K562 (cell line): ENCODE measurements at regions not wholly inside any gene's neighbourhood (a gene's known extent, or its start where the extent isn't known, plus 50 kb on each side); places are given as distances from the start of the nearest gene placed in this dataset.

Experiments used
- ATAC-seq: fragments of 200-7000 bp; cut with Tn5 transposase; 3 replicates; pipeline ENCODE4 v1.9.1; 2020; ENCODE audit warnings: moderate library complexity
- BruUV-seq: library from RNA; stranded (reverse); fragments of 400-500 nt; replicated peaks from 2 replicates; lab custom pipeline; 2021; lab: Mats Ljungman, UMichigan
- CTCF ChIA-PET: fragments of 300-600 bp; formaldehyde crosslinking; extraction: SDS; loops from one replicate; lab custom pipeline; 2021; ENCODE audit warnings: low intra/inter-chr PET ratio; lab: Yijun Ruan, JAX
- POLR2A ChIA-PET: fragments of 300-600, 350-650 bp; sonication (Branson Sonifier 250); formaldehyde crosslinking; extraction: SDS; loops from one replicate; lab custom pipeline; 2021; ENCODE audit warnings: antibody characterized with exemption, inconsistent platforms; lab: Yijun Ruan, JAX
- DNase-seq, 4 experiments: peaks; one replicate each; pipeline versions ENCODE4 v3.0.0 to v3.0.0-alpha.2; 2011 to 2018; ENCODE audit warnings: low spot score in 3 of 4, mixed read lengths in 3 of 4; ENCODE audit errors: extremely low read depth in 1 of 4
- FAIRE-seq: peaks from 2 replicates; lab custom pipeline; 2011; peaks lifted over from hg19 to GRCh38; lab: Jason Lieb, UNC
- H2AFZ ChIP-seq: 2 replicates; pipeline ENCODE4 v1.6.0; 2011; ENCODE audit warnings: low read depth, low read length, control low read depth, inconsistent platforms
- H3K27ac ChIP-seq: fragments of 200-600 bp; 3 replicates; pipeline ENCODE4 v1.8.0; 2011; ENCODE audit warnings: low read depth, mild to moderate bottlenecking, control low read depth, inconsistent platforms, low read length, moderate library complexity, mixed read lengths; ENCODE audit errors: extremely low read depth
- H3K27me3 ChIP-seq, 2 experiments: fragments of 300-600 bp in 1 of 2; 2 replicates in 1 of 2; 3 replicates in 1 of 2; pipeline versions ENCODE4 v1.6.0 to v1.8.0; 2011; ENCODE audit warnings: inconsistent platforms in 2 of 2, low read length in 2 of 2, mild to moderate bottlenecking in 1 of 2, mixed read lengths in 1 of 2, moderate library complexity in 1 of 2; ENCODE audit not compliant: control insufficient read depth in 2 of 2, insufficient read depth in 2 of 2
- H3K36me3 ChIP-seq: fragments of 300-600 bp; 3 replicates; pipeline ENCODE4 v1.8.0; 2011; ENCODE audit warnings: mild to moderate bottlenecking, low read length, inconsistent platforms; ENCODE audit not compliant: control insufficient read depth, insufficient read depth
- H3K4me1 ChIP-seq, 2 experiments: fragments of 200-600 bp in 1 of 2; replicated peaks in 1 of 2; 2 replicates in 1 of 2; 3 replicates in 1 of 2; pipeline versions ENCODE4 v1.5.1 to v1.8.0; 2011; ENCODE audit warnings: inconsistent platforms in 2 of 2, low read length in 2 of 2, mild to moderate bottlenecking in 1 of 2, mixed read lengths in 1 of 2, moderate library complexity in 1 of 2; ENCODE audit not compliant: control insufficient read depth in 2 of 2, insufficient read depth in 2 of 2
- H3K4me2 ChIP-seq: 2 replicates; pipeline ENCODE4 v1.6.1; 2011; ENCODE audit warnings: low read length, control low read depth, inconsistent platforms, mixed read lengths; ENCODE audit not compliant: insufficient read depth
- H3K4me3 ChIP-seq: fragments of 200-600 bp; sonication (generic), shearing (Covaris generic); 2 replicates; pipeline ENCODE4 v1.5.1; 2016; ENCODE audit warnings: control low read depth, inconsistent platforms
- H3K79me2 ChIP-seq: fragments of 200-600 bp; 3 replicates; pipeline ENCODE4 v1.8.0; 2011; ENCODE audit warnings: low read length, inconsistent platforms; ENCODE audit not compliant: control insufficient read depth, insufficient read depth
- H3K9ac ChIP-seq, 2 experiments: 2 replicates each; pipeline versions ENCODE4 v1.6.0 to v1.6.1; 2011; ENCODE audit warnings: low read depth in 2 of 2, low read length in 2 of 2, control low read depth in 1 of 2, inconsistent platforms in 1 of 2, mild to moderate bottlenecking in 1 of 2, mixed read lengths in 1 of 2; ENCODE audit not compliant: insufficient read depth in 1 of 2
- H3K9me1 ChIP-seq: one replicate; pipeline ENCODE4 v1.6.0; 2011; ENCODE audit warnings: inconsistent platforms, mild to moderate bottlenecking, low read length, moderate library complexity; ENCODE audit not compliant: control insufficient read depth, insufficient read depth
- H3K9me3 ChIP-seq: replicated peaks from 2 replicates; pipeline ENCODE4 v1.5.1; 2011; ENCODE audit warnings: low read depth, low read length, inconsistent platforms; ENCODE audit not compliant: control insufficient read depth, insufficient read depth
- H4K20me1 ChIP-seq: replicated peaks from 2 replicates; pipeline ENCODE4 v1.6.1; 2011; ENCODE audit warnings: low read length, inconsistent platforms, mixed read lengths; ENCODE audit not compliant: control insufficient read depth, insufficient read depth
- AFF1 ChIP-seq, 2 experiments: fragments of 450-650 bp; IDR thresholded peaks; 2 replicates each; pipeline ENCODE4 v1.6.1; 2018; ENCODE audit warnings: mild to moderate bottlenecking in 2 of 2, low read depth in 1 of 2; ENCODE audit not compliant: partially characterized antibody in 2 of 2
- CAMTA2 ChIP-seq: fragments of 250-450 bp; sonication (Bioruptor Pico); conservative IDR thresholded peaks from 2 replicates; pipeline ENCODE4 v1.5.1; 2022
- CREB1 ChIP-seq, 2 experiments: sonication (generic) in 1 of 2; formaldehyde crosslinking in 1 of 2; IDR thresholded peaks; 2 replicates each; pipeline versions ENCODE4 v1.6.1 to v1.8.0; 2012 to 2022; ENCODE audit warnings: inconsistent platforms in 1 of 2, mild to moderate bottlenecking in 1 of 2, missing genetic modification reagents in 1 of 2, moderate library complexity in 1 of 2
- KDM2B ChIP-seq: fragments of 250-450 bp; sonication (Bioruptor Pico); IDR thresholded peaks from 2 replicates; pipeline ENCODE4 v1.8.0; 2021; ENCODE audit warnings: mild to moderate bottlenecking, moderate library complexity
- KHSRP ChIP-seq: fragments of 450-650 bp; IDR thresholded peaks from 2 replicates; pipeline ENCODE4 v1.6.1; 2017
- MAFF ChIP-seq: IDR thresholded peaks from 2 replicates; pipeline ENCODE4 v1.6.1; 2012; ENCODE audit warnings: low read length, improper control_type of control experiment
- MAX ChIP-seq: sonication (generic); formaldehyde crosslinking; IDR thresholded peaks from 2 replicates; pipeline ENCODE4 v1.9.0; 2022; ENCODE audit warnings: mild to moderate bottlenecking, missing genetic modification reagents
- MLX ChIP-seq, 2 experiments: fragments of 450-650 bp in 1 of 2; sonication (generic) in 1 of 2; formaldehyde crosslinking; conservative IDR thresholded peaks; 2 replicates each; pipeline versions ENCODE4 v1.4.0 to v1.8.1; 2020 to 2022; ENCODE audit warnings: mild to moderate bottlenecking in 1 of 2, missing genetic modification reagents in 1 of 2
- NEUROD1 ChIP-seq: fragments of 150-350 bp; IDR thresholded peaks from 2 replicates; pipeline ENCODE4 v1.6.1; 2014; ENCODE audit warnings: borderline replicate concordance, low read length, low read depth; ENCODE audit not compliant: partially characterized antibody
- RB1 ChIP-seq: fragments of 450-650 bp; IDR thresholded peaks from 2 replicates; pipeline ENCODE4 v1.6.1; 2017; ENCODE audit warnings: low read depth, mild to moderate bottlenecking
- SETDB1 ChIP-seq: IDR thresholded peaks from one replicate; pipeline ENCODE4 v1.6.1; 2012; ENCODE audit warnings: low read length, control low read depth, inconsistent platforms
- SRSF1 ChIP-seq: fragments of 200-400 bp; formaldehyde crosslinking; IDR thresholded peaks from 2 replicates; pipeline ENCODE4 v1.6.1; 2017; ENCODE audit warnings: mild to moderate bottlenecking, low read depth, low read length, moderate library complexity
- SUPT5H ChIP-seq: fragments of 450-650 bp; IDR thresholded peaks from 2 replicates; pipeline ENCODE4 v1.6.1; 2016
- TAF9B ChIP-seq: fragments of 450-650 bp; IDR thresholded peaks from 2 replicates; pipeline ENCODE4 v1.6.1; 2018; ENCODE audit warnings: mild to moderate bottlenecking; ENCODE audit not compliant: partially characterized antibody
- TFAP4 ChIP-seq: sonication (generic); formaldehyde crosslinking; IDR thresholded peaks from 2 replicates; pipeline ENCODE4 v1.8.0; 2022; ENCODE audit warnings: missing genetic modification reagents, mild to moderate bottlenecking, moderate library complexity, borderline replicate concordance
- ZNF23 ChIP-seq: fragments of 250-450 bp; sonication (Bioruptor Pico); IDR thresholded peaks from 2 replicates; pipeline ENCODE4 v1.4.0; 2020; ENCODE audit warnings: mild to moderate bottlenecking
- ZNF699 ChIP-seq: fragments of 250-450 bp; sonication (Bioruptor Pico); IDR thresholded peaks from 2 replicates; pipeline ENCODE4 v1.8.0; 2021; ENCODE audit warnings: mild to moderate bottlenecking, moderate library complexity; ENCODE audit not compliant: insufficient replicate concordance
- WGBS: fragments of 100-300 bp; shearing (Covaris generic); methylation state at CpG from one replicate; pipeline ENCODE4 v1.1.6; 2016; ENCODE audit warnings: low coverage, mixed read lengths; ENCODE audit not compliant: insufficient coverage; ENCODE audit errors: missing lambda C conversion rate; 5-methylcytosine and 5-hydroxymethylcytosine counted together
- in situ Hi-C: fragments of 300-500 bp; cut with MboI; formaldehyde crosslinking; loops from 4 replicates; pipeline ENCODE4 v1.15.0; 2018; ENCODE audit warnings: inconsistent platforms, mixed read lengths
- intact Hi-C: fragments of 100-400 bp; cut with micrococcal nuclease; formaldehyde crosslinking; loops from 2 replicates; pipeline ENCODE4 v1.14.2; 2022

GRCh38 chr2:193808877-193809276 lies 1614.1 kb upstream of the TMEFF2 start (continued):
- TF ChIP-seq RB1: no peak
- no peak for TF ChIP-seq ZNF23
- no peak for TF ChIP-seq CAMTA2 (CRISPR knock-in tag)
- TF ChIP-seq SETDB1: no peak

GRCh38 chr2:193806088-193806774 lies 1611.5 kb upstream of the TMEFF2 start:
- H3K79me2 ChIP-seq: no peaks in the 10 kb centered on the region
- CTCF ChIA-PET: no interaction called here
- ATAC-seq (no peak), FAIRE-seq (no peak), DNase-seq (no peak)
- H4K20me1 ChIP-seq: no peaks in the 10 kb centered on the region
- no peaks in the 10 kb centered on the region for H3K36me3 ChIP-seq
- no peak overlapping the region for H3K9ac ChIP-seq
- POLR2A ChIA-PET: no interaction called here
- intact Hi-C loops: no loop called here
- H3K9me1 ChIP-seq: no peaks in the 10 kb centered on the region
- no peak overlapping the region for H3K27ac ChIP-seq
- H3K4me1 ChIP-seq: no peaks in the 10 kb centered on the region
- H3K9me3 ChIP-seq: no peaks in the 10 kb centered on the region
- no peak overlapping the region for H2AFZ ChIP-seq
- H3K27me3 ChIP-seq: no peaks in the 10 kb centered on the region
- BruUV-seq: no TSS peak
- no peak overlapping the region for H3K4me3 ChIP-seq
- in situ Hi-C loops: no loop called here
- no peak overlapping the region for H3K4me2 ChIP-seq
- WGBS: 4% methylated on average over 4 of the region's 6 CpGs
- TF ChIP-seq MLX (CRISPR knock-in tag; conservative IDR thresholded peaks at IDR 0.05): no peak
- TF ChIP-seq KDM2B: no peak
- TF ChIP-seq NEUROD1: no peak
- no peak for TF ChIP-seq TFAP4 (CRISPR knock-in tag)
- TF ChIP-seq SRSF1: no peak
- no peak for TF ChIP-seq CREB1 (IDR thresholded peaks at IDR 0.05)
- TF ChIP-seq CREB1 (CRISPR knock-in tag; IDR thresholded peaks at IDR 0.05): no peak
- TF ChIP-seq AFF1 (IDR thresholded peaks at IDR 0.05; ENCODE audit: low read depth in 1 of 2, partially characterized antibody in 2 of 2): no peak
- no peak for TF ChIP-seq ZNF699 (CRISPR knock-in tag)
- TF ChIP-seq SUPT5H: no peak
- no peak for TF ChIP-seq MAX (CRISPR knock-in tag)
- no peak for TF ChIP-seq MAFF
- no peak for TF ChIP-seq TAF9B
- TF ChIP-seq KHSRP: no peak
